Naive thymus-derived CD4-positive, alpha-beta T cell (primary cell): ENCODE measurements at regions not wholly inside any gene's neighbourhood (a gene's known extent, or its start where the extent isn't known, plus 50 kb on each side); places are given as distances from the start of the nearest gene placed in this dataset.

Source experiments
- ATAC-seq: fragments of 150-1000 bp; cut with Tn5 transposase; 2 replicates; pipeline ENCODE4 v1.10.0; 2021; ENCODE audit warnings: mild to moderate bottlenecking, moderate library complexity
- CTCF ChIA-PET: fragments of 350-600 bp; sonication (Branson Sonifier 250); formaldehyde crosslinking; loops from one replicate; lab custom pipeline; 2021; ENCODE audit warnings: antibody characterized with exemption; lab: Charles Lee
- POLR2A ChIA-PET: fragments of 350-600 bp; sonication (Branson Sonifier 250); formaldehyde crosslinking; loops from one replicate; lab custom pipeline; 2021; ENCODE audit warnings: antibody characterized with exemption, inconsistent platforms; lab: Charles Lee
- DNase-seq, 9 donors: peaks; one replicate each; pipeline versions ENCODE4 v3.0.0 to v3.0.0-alpha.2; 2020 to 2022; ENCODE audit warnings: mixed read lengths in 1 of 9
- H3K27ac ChIP-seq: one replicate; pipeline ENCODE4 v1.7.0; 2013; ENCODE audit warnings: mild to moderate bottlenecking, low read depth, low read length, moderate library complexity
- H3K27me3 ChIP-seq, 2 donors: one replicate each; pipeline ENCODE4 v1.7.0; 2013; ENCODE audit warnings: low read length in 2 of 2, mild to moderate bottlenecking in 2 of 2, moderate library complexity in 2 of 2; ENCODE audit not compliant: control insufficient read depth in 2 of 2, insufficient read depth in 2 of 2
- H3K36me3 ChIP-seq, 3 experiments: 1 replicate in 2 of 3; 2 replicates in 1 of 3; pipeline ENCODE4 v1.7.0; 2013; ENCODE audit warnings: low read length in 3 of 3, mild to moderate bottlenecking in 3 of 3, moderate library complexity in 1 of 3; ENCODE audit not compliant: insufficient read depth in 3 of 3, control insufficient read depth in 2 of 3
- H3K4me1 ChIP-seq, 2 donors: one replicate each; pipeline ENCODE4 v1.7.0; 2013; ENCODE audit warnings: low read length in 2 of 2, mild to moderate bottlenecking in 2 of 2, moderate library complexity in 1 of 2; ENCODE audit not compliant: control insufficient read depth in 2 of 2, insufficient read depth in 2 of 2
- H3K4me3 ChIP-seq: 2 replicates; pipeline ENCODE4 v1.7.0; 2013; ENCODE audit warnings: mild to moderate bottlenecking, low read length
- H3K9me3 ChIP-seq, 3 experiments: 1 replicate in 2 of 3; 2 replicates in 1 of 3; pipeline ENCODE4 v1.7.0; 2013; ENCODE audit warnings: low read length in 3 of 3; ENCODE audit not compliant: control insufficient read depth in 2 of 3
- H3K27ac Mint-ChIP-seq, 9 donors: one replicate each; pipeline ENCODE4 v1.8.0; 2020 to 2022; ENCODE audit warnings: mixed read lengths in 9 of 9, mild to moderate bottlenecking in 8 of 9, moderate library complexity in 5 of 9, inconsistent platforms in 2 of 9
- H3K27me3 Mint-ChIP-seq, 5 donors: one replicate each; pipeline ENCODE4 v1.8.0; 2021 to 2022; ENCODE audit warnings: mixed read lengths in 5 of 5, mild to moderate bottlenecking in 1 of 5
- H3K36me3 Mint-ChIP-seq, 5 donors: one replicate each; pipeline ENCODE4 v1.8.0; 2020 to 2022; ENCODE audit warnings: mixed read lengths in 5 of 5, mild to moderate bottlenecking in 3 of 5, inconsistent platforms in 1 of 5
- H3K4me1 Mint-ChIP-seq, 7 donors: one replicate each; pipeline ENCODE4 v1.8.0; 2020 to 2022; ENCODE audit warnings: mixed read lengths in 7 of 7, mild to moderate bottlenecking in 3 of 7, inconsistent platforms in 1 of 7
- H3K4me3 Mint-ChIP-seq, 10 donors: one replicate each; pipeline ENCODE4 v1.8.0; 2020 to 2022; ENCODE audit warnings: mild to moderate bottlenecking in 10 of 10, mixed read lengths in 10 of 10, moderate library complexity in 6 of 10, inconsistent platforms in 2 of 10
- H3K9me3 Mint-ChIP-seq, 11 donors: one replicate each; pipeline ENCODE4 v1.8.0; 2020 to 2022; ENCODE audit warnings: mixed read lengths in 11 of 11, mild to moderate bottlenecking in 4 of 11, inconsistent platforms in 1 of 11, moderate library complexity in 1 of 11
- intact Hi-C, 2 donors: fragments of 100-400 bp; cut with micrococcal nuclease; formaldehyde crosslinking; loops; one replicate each; pipeline ENCODE4 v1.15.1; 2023

DNA sequence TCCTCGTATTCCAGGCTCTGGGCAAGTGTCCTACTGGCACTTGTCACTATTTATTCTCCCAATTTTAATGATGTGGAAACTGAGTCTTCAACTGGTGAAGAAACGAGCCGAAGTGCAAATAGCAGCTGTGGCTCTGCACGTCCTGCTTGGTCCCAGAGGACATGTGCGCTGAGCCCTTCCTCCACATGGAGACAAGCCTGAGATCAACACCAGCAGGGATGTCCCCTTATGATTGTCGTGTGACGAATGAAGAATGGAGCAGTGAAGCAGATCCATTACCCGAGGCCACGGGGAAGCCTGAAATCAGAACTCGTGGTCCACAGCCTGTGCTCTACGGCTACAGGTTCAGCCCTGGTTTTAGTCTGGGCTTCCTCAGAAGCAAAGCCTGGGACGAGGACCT is 61.0 kb downstream of the FOXL1 start:
- POLR2A ChIA-PET, result no interaction called here
- H3K4me3 Mint-ChIP-seq, result no peak overlapping the region
- intact Hi-C loops, result no loop called here

DNA sequence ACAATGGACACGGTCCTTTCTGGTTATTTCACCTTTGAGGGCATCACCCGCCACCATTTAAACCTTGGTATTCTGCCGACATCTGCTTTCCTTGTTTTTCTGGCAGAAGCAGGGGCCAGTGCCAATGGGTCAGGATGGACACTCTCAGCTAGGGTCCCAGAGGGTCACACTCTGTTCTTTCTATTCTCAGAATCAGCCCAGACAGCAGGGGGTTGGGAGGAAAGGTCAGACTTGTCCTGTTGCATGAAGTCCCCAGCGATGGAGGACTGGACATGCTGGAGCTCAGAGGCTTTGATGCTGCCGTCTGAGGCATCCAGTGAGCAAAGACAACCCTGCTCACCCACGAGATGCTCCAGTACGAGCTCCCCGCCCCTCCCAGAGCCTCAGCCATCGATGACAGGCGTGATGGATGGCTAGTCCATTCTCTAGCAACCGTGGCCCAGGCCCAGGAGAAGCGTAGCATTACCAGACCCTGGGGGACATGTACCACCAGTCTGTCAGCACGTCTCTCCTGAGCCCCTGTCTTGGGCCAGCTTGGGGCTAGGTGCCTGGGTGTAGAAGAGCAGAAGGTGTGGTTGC is 62.0 kb downstream of the FOXL1 start:
- DNase-seq (no peak), ATAC-seq (no peak)
- ChIA-PET POLR2A (no interaction called here), CTCF (no interaction called here)
- no peak overlapping the region for H3K4me3 Mint-ChIP-seq
- no peak overlapping the region for H3K4me3 ChIP-seq
- no peaks in the 10 kb centered on the region for H3K27me3 ChIP-seq
- peaks cover 0 to 19% (median 4%) of the 10 kb centered on the region in 5 donors for H3K27me3 Mint-ChIP-seq
- no peaks in the 10 kb centered on the region for H3K4me1 Mint-ChIP-seq
- H3K9me3 ChIP-seq, result no peaks in the 10 kb centered on the region
- no peaks in the 10 kb centered on the region for H3K36me3 Mint-ChIP-seq
- H3K4me1 ChIP-seq, result no peaks in the 10 kb centered on the region
- H3K9me3 Mint-ChIP-seq, result peaks cover 0 to 2% (median 0%) of the 10 kb centered on the region in 11 donors
- intact Hi-C loops, result no loop called here
- H3K27ac ChIP-seq, result no peak overlapping the region
- no peak overlapping the region for H3K27ac Mint-ChIP-seq
- H3K36me3 ChIP-seq, result no peaks in the 10 kb centered on the region

More for the DNA sequence above, 61.0 kb downstream of the FOXL1 start:
- peaks cover 0 to 22% (median 6%) of the 10 kb centered on the region in 5 donors for H3K27me3 Mint-ChIP-seq
- H3K36me3 ChIP-seq, result no peaks in the 10 kb centered on the region
- no peaks in the 10 kb centered on the region for H3K4me1 ChIP-seq
- H3K9me3 ChIP-seq, result no peaks in the 10 kb centered on the region
- CTCF ChIA-PET, result no interaction called here
- H3K4me3 ChIP-seq, result no peak overlapping the region
- no peak for ATAC-seq
- H3K27ac ChIP-seq, result no peak overlapping the region
- H3K27ac Mint-ChIP-seq, result no peak overlapping the region
- H3K9me3 Mint-ChIP-seq, result peaks cover 0 to 2% (median 0%) of the 10 kb centered on the region in 11 donors
- H3K27me3 ChIP-seq, result no peaks in the 10 kb centered on the region
- H3K36me3 Mint-ChIP-seq, result no peaks in the 10 kb centered on the region
- DNase-seq, result no peak
- no peaks in the 10 kb centered on the region for H3K4me1 Mint-ChIP-seq

DNA sequence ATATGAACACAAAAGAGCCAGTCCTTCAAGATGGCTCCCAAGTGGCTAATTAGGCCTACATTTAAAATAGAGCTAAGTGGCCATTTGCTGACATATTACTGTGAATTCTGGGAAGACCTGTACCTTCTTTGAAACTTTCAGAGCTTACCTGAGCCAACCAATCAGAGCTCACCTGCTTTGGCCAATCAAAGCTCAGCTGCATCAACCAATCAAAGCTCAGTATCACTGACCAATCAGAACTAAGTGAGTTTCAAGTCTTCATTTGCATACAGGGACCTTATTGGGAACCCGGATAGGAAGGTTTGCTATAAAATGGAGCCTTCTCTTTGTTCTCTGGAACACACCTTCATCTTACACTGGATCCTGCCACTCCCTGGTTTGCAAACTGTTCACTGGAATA is 63.7 kb downstream of the FOXL1 start:
- H3K36me3 Mint-ChIP-seq, result no peaks in the 10 kb centered on the region
- CTCF ChIA-PET, result no interaction called here

DNA sequence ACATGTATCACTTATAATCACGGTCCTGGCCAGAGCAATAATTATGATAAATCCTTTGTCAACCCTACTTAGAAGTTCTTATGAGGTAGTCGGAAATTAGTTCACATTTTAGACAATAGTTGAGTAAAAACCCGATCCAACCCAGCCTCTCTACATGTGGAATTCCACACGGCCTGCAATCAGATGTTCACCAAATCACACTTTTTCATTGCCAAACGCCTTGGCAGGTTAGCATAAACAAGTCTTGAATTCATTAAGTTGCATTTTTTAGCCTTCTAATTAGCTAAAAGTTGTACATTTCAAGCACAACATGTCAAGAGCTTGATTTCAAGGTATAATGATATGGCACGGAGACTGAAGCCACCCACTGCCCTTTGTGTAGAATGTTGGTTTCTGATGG is 65.3 kb downstream of the FOXL1 start:
- intact Hi-C loops, result no loop called here
- Histone ChIP-seq H3K36me3 (no peaks in the 10 kb centered on the region), H3K27ac (no peak overlapping the region), H3K27me3 (no peaks in the 10 kb centered on the region), H3K4me1 (no peaks in the 10 kb centered on the region), H3K4me3 (no peak overlapping the region), H3K9me3 (no peaks in the 10 kb centered on the region)
- ChIA-PET POLR2A (no interaction called here), CTCF (no interaction called here)
- Mint-ChIP-seq H3K36me3 (peaks cover 0 to 5% (median 0%) of the 10 kb centered on the region in 5 donors), H3K4me1 (no peaks in the 10 kb centered on the region), H3K27ac (no peak overlapping the region), H3K27me3 (peaks cover 0 to 7% (median 5%) of the 10 kb centered on the region in 5 donors), H3K4me3 (no peak overlapping the region), H3K9me3 (peaks cover 0 to 13% (median 10%) of the 10 kb centered on the region in 11 donors)
- ATAC-seq, result no peak
- DNase-seq, result no peak

More for the DNA sequence above, 63.7 kb downstream of the FOXL1 start:
- Histone ChIP-seq H3K36me3 (no peaks in the 10 kb centered on the region), H3K27ac (no peak overlapping the region), H3K9me3 (no peaks in the 10 kb centered on the region), H3K4me3 (no peak overlapping the region), H3K27me3 (no peaks in the 10 kb centered on the region), H3K4me1 (no peaks in the 10 kb centered on the region)
- Mint-ChIP-seq H3K9me3 (peaks cover 0 to 3% (median under 1%) of the 10 kb centered on the region in 11 donors), H3K27me3 (peaks cover 0 to 15% (median 4%) of the 10 kb centered on the region in 5 donors), H3K4me1 (no peaks in the 10 kb centered on the region), H3K4me3 (no peak overlapping the region), H3K27ac (no peak overlapping the region)
- POLR2A ChIA-PET, result no interaction called here
- DNase-seq (no peak), ATAC-seq (no peak)
- intact Hi-C loops, result no loop called here

DNA sequence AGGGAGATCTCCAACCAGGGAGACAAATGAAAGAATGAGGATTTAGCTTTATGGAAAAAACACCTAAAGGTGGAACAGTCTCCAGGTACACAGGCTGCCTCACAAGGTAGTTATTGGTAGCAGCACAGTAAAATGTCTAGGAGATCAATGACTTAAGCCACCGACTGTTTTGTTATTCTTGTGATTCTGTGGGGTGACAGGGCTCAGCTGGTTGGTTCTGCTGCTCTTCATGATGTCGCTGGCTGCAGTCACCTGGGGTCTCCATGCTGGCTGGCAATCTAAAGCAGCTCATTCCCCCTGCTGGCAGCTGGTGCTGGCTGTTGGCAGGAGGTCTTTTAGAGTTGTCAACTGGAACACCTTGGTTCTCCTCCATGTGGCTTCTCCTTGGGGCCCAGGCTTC is 69.2 kb downstream of the FOXL1 start:
- no peaks in the 10 kb centered on the region for H3K36me3 ChIP-seq
- intact Hi-C loops, result no loop called here
- no peaks in the 10 kb centered on the region for H3K9me3 ChIP-seq
- H3K4me1 ChIP-seq, result no peaks in the 10 kb centered on the region
- CTCF ChIA-PET, result interaction anchor here (0.6 kb wide), 1 partner anchor 32 kb away, joined by 3 read pairs; no protein-coding TSS in a partner anchor
- Mint-ChIP-seq H3K9me3 (peaks cover 0 to 15% (median 9%) of the 10 kb centered on the region in 11 donors), H3K4me3 (no peak overlapping the region), H3K36me3 (peaks cover 0 to 5% (median 0%) of the 10 kb centered on the region in 5 donors), H3K27ac (no peak overlapping the region), H3K4me1 (no peaks in the 10 kb centered on the region), H3K27me3 (peaks cover 0 to 19% (median 10%) of the 10 kb centered on the region in 5 donors)
- no peak overlapping the region for H3K27ac ChIP-seq
- H3K27me3 ChIP-seq, result no peaks in the 10 kb centered on the region
- ATAC-seq (no peak), DNase-seq (no peak)
- POLR2A ChIA-PET, result no interaction called here
- no peak overlapping the region for H3K4me3 ChIP-seq

DNA sequence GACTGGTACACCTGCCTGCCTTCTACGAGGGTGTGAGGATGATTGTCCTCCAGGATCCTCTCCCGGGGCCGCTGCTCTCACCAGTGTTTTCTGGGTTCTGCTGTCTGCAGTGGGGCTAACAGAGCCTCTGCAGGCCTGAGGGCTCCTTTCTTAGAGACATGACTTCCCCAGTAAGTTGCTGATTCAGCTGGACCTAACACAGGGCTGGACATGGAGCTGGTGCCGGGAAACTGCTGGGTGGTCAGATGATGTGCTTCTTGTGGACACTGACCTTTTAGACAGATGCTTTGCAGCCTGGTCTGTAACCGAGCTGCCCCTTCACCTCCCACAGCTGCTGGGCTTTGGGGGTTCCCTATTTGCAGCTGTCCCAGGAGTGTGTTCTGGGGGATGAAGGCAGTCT is 71.5 kb downstream of the FOXL1 start:
- POLR2A ChIA-PET, result no interaction called here
- peaks cover 0 to 20% (median 9%) of the 10 kb centered on the region in 11 donors for H3K9me3 Mint-ChIP-seq
- Histone ChIP-seq H3K27me3 (no peaks in the 10 kb centered on the region), H3K9me3 (no peaks in the 10 kb centered on the region), H3K36me3 (no peaks in the 10 kb centered on the region), H3K27ac (no peak overlapping the region), H3K4me3 (no peak overlapping the region), H3K4me1 (no peaks in the 10 kb centered on the region)
- DNase-seq, result no peak
- H3K27ac Mint-ChIP-seq, result no peak overlapping the region
- ATAC-seq, result no peak
- H3K4me3 Mint-ChIP-seq, result no peak overlapping the region
- peaks cover 0 to 5% (median 0%) of the 10 kb centered on the region in 5 donors for H3K36me3 Mint-ChIP-seq
- intact Hi-C loops, result no loop called here
- CTCF ChIA-PET, result no interaction called here
- H3K4me1 Mint-ChIP-seq, result no peaks in the 10 kb centered on the region
- H3K27me3 Mint-ChIP-seq, result peaks cover 0 to 19% (median 10%) of the 10 kb centered on the region in 5 donors

DNA sequence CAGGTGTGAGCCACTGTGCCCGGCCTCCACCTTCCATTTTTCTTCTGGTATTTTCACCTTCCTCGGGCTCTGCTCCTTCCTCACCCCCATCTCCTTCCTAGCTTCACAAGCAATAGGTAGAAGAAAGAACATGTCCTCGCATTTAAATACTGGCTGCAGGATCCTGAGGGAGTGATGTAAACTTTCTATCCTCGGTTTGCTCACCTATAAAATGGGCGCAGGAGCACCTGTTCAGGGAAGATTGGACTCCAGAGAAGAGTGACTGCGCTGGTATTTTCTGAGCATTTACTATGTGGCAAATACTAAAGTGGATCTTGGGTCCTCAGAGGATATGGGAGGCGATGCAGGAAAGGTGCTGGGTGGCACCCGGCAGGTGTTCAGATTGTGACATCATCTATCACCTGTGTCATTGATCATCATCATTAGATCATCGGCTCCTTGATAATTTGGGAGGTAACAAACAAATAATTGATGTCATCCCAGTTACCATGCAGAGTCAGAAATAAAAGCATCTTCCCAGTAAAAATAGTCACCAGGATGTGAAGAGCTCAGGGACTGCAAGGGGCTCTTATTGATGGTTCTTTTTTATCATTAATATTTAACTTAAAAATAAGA is 72.8 kb downstream of the FOXL1 start:
- POLR2A ChIA-PET, result no interaction called here
- ATAC-seq, result no peak

More for the DNA sequence above, 72.8 kb downstream of the FOXL1 start:
- peaks cover 0 to 5% (median 0%) of the 10 kb centered on the region in 5 donors for H3K36me3 Mint-ChIP-seq
- no peak overlapping the region for H3K4me3 ChIP-seq
- DNase-seq, result no peak
- no peaks in the 10 kb centered on the region for H3K9me3 ChIP-seq
- intact Hi-C loops, result no loop called here
- H3K36me3 ChIP-seq, result no peaks in the 10 kb centered on the region
- no peak overlapping the region for H3K27ac Mint-ChIP-seq
- H3K4me1 Mint-ChIP-seq, result no peaks in the 10 kb centered on the region
- no peaks in the 10 kb centered on the region for H3K27me3 ChIP-seq
- no peak overlapping the region for H3K4me3 Mint-ChIP-seq
- H3K4me1 ChIP-seq, result no peaks in the 10 kb centered on the region
- peaks cover 0 to 20% (median 9%) of the 10 kb centered on the region in 11 donors for H3K9me3 Mint-ChIP-seq
- peaks cover 0 to 20% (median 10%) of the 10 kb centered on the region in 5 donors for H3K27me3 Mint-ChIP-seq
- CTCF ChIA-PET, result no interaction called here
- H3K27ac ChIP-seq, result no peak overlapping the region
